RWPE1 (cell line): ENCODE measurements at regions not wholly inside any gene's neighbourhood (a gene's known extent, or its start where the extent isn't known, plus 50 kb on each side); places are given as distances from the start of the nearest gene placed in this dataset.
A peak's percentile ranks its signal among the peaks of the same experiment; 100 is the strongest.

Experiments used
- CTCF ChIA-PET: fragments of 350-600 bp; sonication (Branson Sonifier 250); formaldehyde crosslinking; extraction: SDS; loops from one replicate; lab custom pipeline; 2021; lab: Yijun Ruan, JAX
- POLR2A ChIA-PET: fragments of 400-600 bp; formaldehyde crosslinking; extraction: SDS; loops from one replicate; lab custom pipeline; 2020; ENCODE audit warnings: antibody characterized with exemption; ENCODE audit not compliant: low non-redundant PET; lab: Yijun Ruan, JAX
- DNase-seq: peaks from one replicate; pipeline ENCODE4 v3.0.0; 2012; ENCODE audit warnings: low spot score
- H3K27ac ChIP-seq: fragments of 450-650 bp; 2 replicates; pipeline ENCODE4 v1.5.1; 2017
- CTCF ChIP-seq: fragments of 450-650 bp; conservative IDR thresholded peaks from 2 replicates; pipeline ENCODE4 v1.5.1; 2017; ENCODE audit warnings: low read depth, mild to moderate bottlenecking

GRCh38 chr9:12633016-12633765 lies 60.0 kb upstream of the TYRP1 start:
- ChIA-PET CTCF (no interaction called here), POLR2A (no interaction called here)
- H3K27ac ChIP-seq = no peak overlapping the region
- DNase-seq = no peak
- no peak for TF ChIP-seq CTCF

GRCh38 chr9:12640016-12640587 lies 53.1 kb upstream of the TYRP1 start:
- DNase-seq = peak; percentile 20
- TF ChIP-seq CTCF = peak; percentile 50

GRCh38 chr9:12640866-12641636 lies 52.1 kb upstream of the TYRP1 start:
- TF ChIP-seq CTCF = no peak
- DNase-seq = no peak
- ChIA-PET POLR2A (no interaction called here), CTCF (interaction anchor here (0.7 to 2.7 kb wide), 4 partner anchors 9 to 309 kb away, joined by 3 to 17 read pairs (median 6); no protein-coding TSS in a partner anchor)
- H3K27ac ChIP-seq = no peak overlapping the region

More at GRCh38 chr9:12640016-12640587, 53.1 kb upstream of the TYRP1 start:
- CTCF ChIA-PET = interaction anchor here (0.5 to 2.7 kb wide), 5 partner anchors 10 to 1289 kb away, joined by 3 to 17 read pairs (median 5); no protein-coding TSS in a partner anchor
- H3K27ac ChIP-seq = no peak overlapping the region
- POLR2A ChIA-PET = no interaction called here
